IMR-90 (cell line): ENCODE measurements at regions not wholly inside any gene's neighbourhood (a gene's known extent, or its start where the extent isn't known, plus 50 kb on each side); places are given as distances from the start of the nearest gene placed in this dataset.

Experiments used
- ATAC-seq: fragments of 200-7000 bp; cut with Tn5 transposase; 2 replicates; pipeline ENCODE4 v1.9.1; 2020; ENCODE audit warnings: low read depth, mild to moderate bottlenecking, moderate library complexity
- BruUV-seq: library from RNA; stranded (reverse); fragments of 400-500 nt; replicated peaks from 2 replicates; lab custom pipeline; 2021; lab: Mats Ljungman, UMichigan
- CTCF ChIA-PET: fragments of 300-600 bp; formaldehyde crosslinking; extraction: SDS; loops from one replicate; lab custom pipeline; 2021; ENCODE audit warnings: antibody characterized with exemption; lab: Yijun Ruan, JAX
- POLR2A ChIA-PET: fragments of 300-600 bp; sonication (Branson Sonifier 250); formaldehyde crosslinking; loops from one replicate; lab custom pipeline; 2022; ENCODE audit warnings: antibody characterized with exemption; ENCODE audit not compliant: unreplicated experiment; lab: Charles Lee
- DNase-seq: peaks from one replicate; pipeline ENCODE4 v3.0.0; 2013
- H2AFZ ChIP-seq: replicated peaks from 2 replicates; pipeline ENCODE3; 2013; ENCODE audit warnings: low read length, mild to moderate bottlenecking; ENCODE audit not compliant: poor library complexity
- H2AK5ac ChIP-seq: 2 replicates; pipeline ENCODE4 v1.6.1; 2013; ENCODE audit warnings: low read depth, low read length, inconsistent platforms
- H2AK9ac ChIP-seq: replicated peaks from 2 replicates; pipeline ENCODE3; 2013; ENCODE audit warnings: mild to moderate bottlenecking, low read depth, low read length, moderate library complexity; ENCODE audit not compliant: poor library complexity
- H2BK120ac ChIP-seq: 2 replicates; pipeline ENCODE4 v1.6.1; 2013; ENCODE audit warnings: low read depth, low read length, inconsistent platforms
- H2BK15ac ChIP-seq: 3 replicates; pipeline ENCODE4 v1.6.1; 2013; ENCODE audit warnings: low read depth, low read length, inconsistent platforms
- H2BK20ac ChIP-seq: 2 replicates; pipeline ENCODE4 v1.6.1; 2013; ENCODE audit warnings: low read depth, mild to moderate bottlenecking, inconsistent platforms, low read length, moderate library complexity
- H2BK5ac ChIP-seq: 2 replicates; pipeline ENCODE4 v1.6.1; 2013; ENCODE audit warnings: mild to moderate bottlenecking, low read depth, low read length, inconsistent platforms; ENCODE audit not compliant: poor library complexity, severe bottlenecking
- H3K14ac ChIP-seq: replicated peaks from 2 replicates; pipeline ENCODE4 v1.6.1; 2013; ENCODE audit warnings: low read depth, low read length, inconsistent platforms
- H3K18ac ChIP-seq: 2 replicates; pipeline ENCODE4 v1.6.1; 2013; ENCODE audit warnings: low read depth, low read length, control low read depth
- H3K23ac ChIP-seq: 2 replicates; pipeline ENCODE4 v1.6.1; 2013; ENCODE audit warnings: low read depth, low read length, inconsistent platforms
- H3K27ac ChIP-seq: 2 replicates; pipeline ENCODE4 v1.5.1; 2013; ENCODE audit warnings: mild to moderate bottlenecking, control low read depth, low read length; ENCODE audit not compliant: insufficient read depth
- H3K27me3 ChIP-seq: 2 replicates; pipeline ENCODE4 v1.6.1; 2013; ENCODE audit warnings: low read length; ENCODE audit not compliant: control insufficient read depth, insufficient read depth
- H3K36me3 ChIP-seq: 2 replicates; pipeline ENCODE4 v1.6.1; 2013; ENCODE audit warnings: low read length, mixed read lengths; ENCODE audit not compliant: control insufficient read depth, insufficient read depth
- H3K4ac ChIP-seq: 2 replicates; pipeline ENCODE4 v1.6.1; 2013; ENCODE audit warnings: low read depth, low read length, inconsistent platforms
- H3K4me1 ChIP-seq: 2 replicates; pipeline ENCODE4 v1.6.1; 2013; ENCODE audit warnings: low read length, mixed read lengths; ENCODE audit not compliant: control insufficient read depth, insufficient read depth
- H3K4me2 ChIP-seq: 2 replicates; pipeline ENCODE4 v1.6.1; 2013; ENCODE audit warnings: low read depth, mild to moderate bottlenecking, control low read depth, low read length, moderate library complexity
- H3K4me3 ChIP-seq: 2 replicates; pipeline ENCODE4 v1.5.1; 2013; ENCODE audit warnings: low read depth, mild to moderate bottlenecking, control low read depth, low read length, moderate library complexity; ENCODE audit not compliant: insufficient read depth
- H3K56ac ChIP-seq: 2 replicates; pipeline ENCODE4 v1.6.1; 2013; ENCODE audit warnings: low read length, inconsistent platforms; ENCODE audit not compliant: insufficient read depth; ENCODE audit errors: extremely low read depth
- H3K79me1 ChIP-seq, 2 experiments: 2 replicates each; pipeline ENCODE4 v1.6.1; 2013; ENCODE audit warnings: low read length in 2 of 2, inconsistent platforms in 1 of 2, low read depth in 1 of 2
- H3K9ac ChIP-seq: 2 replicates; pipeline ENCODE4 v1.6.1; 2013; ENCODE audit warnings: low read depth, low read length, control low read depth
- H3K9me1 ChIP-seq: 2 replicates; pipeline ENCODE4 v1.6.1; 2013; ENCODE audit warnings: low read length, inconsistent platforms; ENCODE audit not compliant: insufficient read depth
- H3K9me3 ChIP-seq: 2 replicates; pipeline ENCODE4 v1.6.1; 2013; ENCODE audit warnings: low read length; ENCODE audit not compliant: control insufficient read depth, insufficient read depth
- H4K20me1 ChIP-seq: 2 replicates; pipeline ENCODE4 v1.6.1; 2013; ENCODE audit warnings: low read length, inconsistent platforms; ENCODE audit not compliant: insufficient read depth
- H4K5ac ChIP-seq: 2 replicates; pipeline ENCODE4 v1.6.1; 2013; ENCODE audit warnings: mild to moderate bottlenecking, low read depth, low read length, control low read depth
- H4K8ac ChIP-seq, 2 experiments: 2 replicates each; pipeline ENCODE4 v1.6.1; 2013; ENCODE audit warnings: low read depth in 2 of 2, low read length in 2 of 2, control low read depth in 1 of 2, inconsistent platforms in 1 of 2
- H4K91ac ChIP-seq: 2 replicates; pipeline ENCODE4 v1.6.1; 2013; ENCODE audit warnings: low read depth, low read length, inconsistent platforms; ENCODE audit not compliant: insufficient read depth
- BHLHE40 ChIP-seq: fragments of 150-350 bp; IDR thresholded peaks from 2 replicates; pipeline ENCODE4 v1.6.1; 2016; ENCODE audit warnings: mild to moderate bottlenecking, low read depth, low read length
- CEBPB ChIP-seq: IDR thresholded peaks from 2 replicates; pipeline ENCODE4 v1.6.1; 2012; ENCODE audit warnings: low read depth, low read length, improper control_type of control experiment
- FOS ChIP-seq: fragments of 150-350 bp; IDR thresholded peaks from 2 replicates; pipeline ENCODE4 v1.6.1; 2016; ENCODE audit warnings: low read depth, low read length
- MAZ ChIP-seq: IDR thresholded peaks from 2 replicates; pipeline ENCODE4 v1.6.1; 2012; ENCODE audit warnings: low read depth, mild to moderate bottlenecking, low read length, improper control_type of control experiment, moderate library complexity, borderline replicate concordance
- NFE2L2 ChIP-seq: fragments of 150-350 bp; IDR thresholded peaks from 2 replicates; pipeline ENCODE4 v1.6.1; 2016; ENCODE audit warnings: low read depth, mild to moderate bottlenecking, low read length
- RCOR1 ChIP-seq: IDR thresholded peaks from 2 replicates; pipeline ENCODE4 v1.6.1; 2012; ENCODE audit warnings: mild to moderate bottlenecking, low read length, improper control_type of control experiment; ENCODE audit not compliant: insufficient replicate concordance
- whole genome bisulfite sequencing, 2 experiments: methylation state at CpG; one replicate each; pipeline versions ENCODE4 v1.1.5 to v1.1.7; 2013; ENCODE audit warnings: missing lambda C conversion rate in 2 of 2; ENCODE audit not compliant: insufficient read length in 1 of 2; ENCODE audit errors: extremely low coverage in 2 of 2; 5-methylcytosine and 5-hydroxymethylcytosine counted together
- dilution Hi-C: fragments of 300-500 bp; cut with HindIII; formaldehyde crosslinking; loops from one replicate; pipeline ENCODE4 v1.14.3; 2018; ENCODE audit warnings: low sequenced_read_pairs; ENCODE audit not compliant: unreplicated experiment
- in situ Hi-C: fragments of 300-500 bp; cut with MboI; formaldehyde crosslinking; loops from 3 replicates; pipeline ENCODE4 v1.14.3; 2019; ENCODE audit warnings: low sequenced_read_pairs, inconsistent platforms, mixed read lengths
- intact Hi-C: fragments of 100-400 bp; cut with micrococcal nuclease; formaldehyde crosslinking; loops from 2 replicates; pipeline ENCODE4 v1.10.0; 2022

DNA sequence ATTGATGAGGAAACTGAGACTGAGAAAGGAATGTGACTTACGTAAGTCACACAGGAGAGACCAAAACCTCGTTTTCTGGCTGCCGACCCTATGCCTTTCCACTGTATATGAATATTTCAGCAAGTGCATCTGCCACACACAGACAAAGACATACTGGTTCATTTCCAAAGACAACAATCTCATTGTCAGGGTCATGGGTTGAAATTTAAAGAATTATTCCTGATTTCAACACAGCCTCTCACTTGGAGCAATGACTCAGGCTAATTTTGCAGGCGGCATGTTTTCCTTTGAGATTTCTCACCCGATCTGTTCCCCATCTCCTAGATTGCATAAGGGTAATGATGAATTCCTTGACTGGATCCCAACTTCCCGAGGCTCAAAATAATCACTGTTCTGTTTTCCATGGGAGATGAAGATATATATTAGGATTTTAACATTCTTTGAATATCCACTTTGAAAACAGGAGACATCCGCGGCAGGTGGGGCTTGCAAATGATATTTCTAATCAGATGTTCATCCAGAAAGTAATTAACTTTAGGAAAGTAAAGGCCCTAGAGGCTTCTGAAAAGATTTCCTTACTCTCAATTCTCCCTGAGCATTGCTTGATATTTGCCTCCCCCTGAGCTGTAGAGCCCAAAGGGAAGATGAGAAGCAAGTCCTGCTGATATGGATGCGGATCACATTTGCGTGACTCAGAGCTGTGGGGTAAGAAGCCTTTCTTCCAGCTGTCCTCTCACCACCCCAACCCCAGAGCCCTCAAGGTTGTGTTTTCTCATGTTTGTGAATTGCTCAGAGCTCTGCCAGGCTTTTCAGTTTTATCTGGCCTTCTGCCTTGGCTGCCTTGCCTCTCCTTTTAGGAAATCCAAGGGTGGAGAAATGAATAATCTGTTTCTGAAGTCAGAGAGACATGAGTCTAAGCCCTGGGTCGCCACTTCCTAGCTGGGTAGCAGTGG, 361.1 kb upstream of the BOD1L1 start:
- ATAC-seq (peak; percentile 73), DNase-seq (peak; percentile 97)
- Histone ChIP-seq H3K9me1 (peaks cover 5% of the 10 kb centered on the region), H2AFZ (peak overlapping the region; percentile 27), H2BK5ac (peak overlapping the region; percentile 76), H3K4me3 (no peak overlapping the region), H4K20me1 (no peaks in the 10 kb centered on the region), H3K27me3 (no peaks in the 10 kb centered on the region), H3K23ac (no peak overlapping the region; the same call in 1 of the 2 replicates), H2BK15ac (0 out of 3 replicates have a peak overlapping the region, but pooled peaks have one; percentile 86), H3K56ac (peak overlapping the region; percentile 1; the same call in 1 of the 2 replicates), H3K14ac (peak overlapping the region; percentile 70), H3K27ac (peak overlapping the region; percentile 39), H4K91ac (peak overlapping the region; percentile 37), H2AK9ac (no peak overlapping the region), H3K9ac (no peak overlapping the region), H3K4ac (peak overlapping the region; percentile 69; the same call in 1 of the 2 replicates), H4K5ac (peak overlapping the region; percentile 49; the same call in 1 of the 2 replicates), H2BK120ac (peak overlapping the region; percentile 51; the same call in 1 of the 2 replicates), H3K9me3 (no peaks in the 10 kb centered on the region), H2AK5ac (0 out of 2 replicates have a peak overlapping the region, but pooled peaks have one; percentile 5), H3K79me1 (no peaks in the 10 kb centered on the region), H3K36me3 (no peaks in the 10 kb centered on the region), H3K4me1 (peaks cover 18% of the 10 kb centered on the region), H3K4me2 (peak overlapping the region; percentile 38; the same call in 1 of the 2 replicates), H4K8ac (peak overlapping the region; percentile 46 to 55; a peak in 3 of 4 replicates), H2BK20ac (peak overlapping the region; percentile 81), H3K18ac (peak overlapping the region; percentile 48; the same call in 1 of the 2 replicates)
- ChIA-PET CTCF (no interaction called here), POLR2A (no interaction called here)
- TF ChIP-seq RCOR1 (peak; percentile 34), MAZ (no peak; the same call in 1 of the 2 replicates), NFE2L2 (peak; percentile 91), FOS (peak; percentile 73), BHLHE40 (peak; percentile 76), CEBPB (peak; percentile 92)
- 20% methylated on average over 1 of the region's 11 CpGs; no CpG with 5 or more reads in 1 of the 2 experiments for WGBS, 2 experiments
- in situ Hi-C loops: no loop called here
- dilution Hi-C loops: no loop called here
- intact Hi-C loops: loop anchor here (2.0 to 10.0 kb wide), 5 partner anchors 68 to 1014 kb away; partner anchors contain the start of gene CPEB2
- BruUV-seq: no TSS peak
